Esophagus squamous epithelium (tissue), 5 donors: ENCODE measurements at regions not wholly inside any gene's neighbourhood (a gene's known extent, or its start where the extent isn't known, plus 50 kb on each side); places are given as distances from the start of the nearest gene placed in this dataset.
"Not testable (repeated sequence)": the region's sequence is repeated elsewhere in the genome, so short reads cannot be mapped to it uniquely, and the experiment has no call there.

Source experiments
- DNase-seq: peaks from one replicate; lab custom pipeline; 2025; lab: John Stamatoyannopoulos, UW
- H3K27ac ChIP-seq, 4 donors: fragments of 200-600 bp; sonication (generic); one replicate each; pipeline ENCODE4 v1.5.1; 2016 to 2019; ENCODE audit warnings: mild to moderate bottlenecking in 1 of 4
- H3K27me3 ChIP-seq, 4 donors: fragments of 200-600 bp; sonication (generic); 1 replicate in 3 of 4; 2 replicates in 1 of 4; pipeline versions ENCODE4 v1.5.1 to v1.6.0; 2017 to 2021; ENCODE audit warnings: antibody characterized with exemption in 1 of 4
- H3K36me3 ChIP-seq, 3 donors: fragments of 200-600 bp; sonication (generic); one replicate each; pipeline ENCODE4 v1.5.1; 2016 to 2019
- H3K4me1 ChIP-seq, 3 donors: fragments of 200-600 bp; sonication (generic); one replicate each; pipeline ENCODE4 v1.5.1; 2017 to 2019
- H3K4me3 ChIP-seq, 4 donors: fragments of 200-600 bp; sonication (generic); 1 replicate in 3 of 4; 2 replicates in 1 of 4; pipeline ENCODE4 v1.5.1; 2016 to 2019; ENCODE audit warnings: mild to moderate bottlenecking in 2 of 4, moderate library complexity in 1 of 4
- H3K9me3 ChIP-seq, 3 donors: fragments of 200-600 bp; sonication (generic); one replicate each; pipeline ENCODE4 v1.5.1; 2016 to 2019
- POLR2A ChIP-seq, 4 donors: fragments of 450-650 bp; IDR thresholded peaks; one replicate each; pipeline ENCODE4 v1.6.1; 2017; ENCODE audit warnings: antibody characterized with exemption in 4 of 4, mild to moderate bottlenecking in 4 of 4, moderate library complexity in 3 of 4
- whole genome bisulfite sequencing, 2 donors: methylation state at CpG; one replicate each; pipeline ENCODE4 v1.1.5; 2018; 5-methylcytosine and 5-hydroxymethylcytosine counted together
- intact Hi-C: fragments of 100-400 bp; cut with DNase I; formaldehyde crosslinking; loops from one replicate; pipeline ENCODE4 v1.15.0; 2022
- TF ChIP-seq, protein P1 (sequence below), 6 experiments: fragments of 450-650 bp in 4 of 6; fragments of 200-600 bp in 2 of 6; sonication (generic) in 2 of 6; IDR thresholded peaks; one replicate each; pipeline ENCODE4 v1.5.1; 2016 to 2019; ENCODE audit warnings: antibody characterized with exemption in 6 of 6, mild to moderate bottlenecking in 4 of 6, moderate library complexity in 4 of 6
- donor health status: DM: yes; HTN: yes; CAD: no.

DNA sequence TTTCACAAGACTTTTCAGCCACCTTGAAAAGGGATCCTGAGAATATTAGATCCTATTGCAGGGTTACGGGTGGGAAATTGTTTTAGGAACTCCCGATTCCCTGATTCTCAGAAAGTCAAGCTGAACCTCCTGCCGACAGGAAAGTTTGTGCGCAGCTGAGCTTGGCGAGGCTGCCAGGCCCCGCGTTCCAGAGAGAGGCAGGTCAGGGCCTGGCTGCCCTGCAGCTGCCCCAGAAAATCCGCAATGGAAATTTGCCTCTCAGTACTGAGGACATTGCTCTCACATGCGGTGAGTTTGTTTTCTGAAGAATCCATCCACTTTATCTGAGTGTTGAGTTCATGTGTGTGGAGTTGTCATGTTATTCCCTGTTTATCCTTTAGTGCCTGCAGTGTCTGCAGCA is 144.2 kb downstream of the RTP5 start:
- no peak for TF ChIP-seq POLR2A (IDR thresholded peaks at IDR 0.05)
- TF ChIP-seq, protein P1, sequence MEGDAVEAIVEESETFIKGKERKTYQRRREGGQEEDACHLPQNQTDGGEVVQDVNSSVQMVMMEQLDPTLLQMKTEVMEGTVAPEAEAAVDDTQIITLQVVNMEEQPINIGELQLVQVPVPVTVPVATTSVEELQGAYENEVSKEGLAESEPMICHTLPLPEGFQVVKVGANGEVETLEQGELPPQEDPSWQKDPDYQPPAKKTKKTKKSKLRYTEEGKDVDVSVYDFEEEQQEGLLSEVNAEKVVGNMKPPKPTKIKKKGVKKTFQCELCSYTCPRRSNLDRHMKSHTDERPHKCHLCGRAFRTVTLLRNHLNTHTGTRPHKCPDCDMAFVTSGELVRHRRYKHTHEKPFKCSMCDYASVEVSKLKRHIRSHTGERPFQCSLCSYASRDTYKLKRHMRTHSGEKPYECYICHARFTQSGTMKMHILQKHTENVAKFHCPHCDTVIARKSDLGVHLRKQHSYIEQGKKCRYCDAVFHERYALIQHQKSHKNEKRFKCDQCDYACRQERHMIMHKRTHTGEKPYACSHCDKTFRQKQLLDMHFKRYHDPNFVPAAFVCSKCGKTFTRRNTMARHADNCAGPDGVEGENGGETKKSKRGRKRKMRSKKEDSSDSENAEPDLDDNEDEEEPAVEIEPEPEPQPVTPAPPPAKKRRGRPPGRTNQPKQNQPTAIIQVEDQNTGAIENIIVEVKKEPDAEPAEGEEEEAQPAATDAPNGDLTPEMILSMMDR (IDR thresholded peaks at IDR 0.05), result no peak
- Histone ChIP-seq H3K27me3 (peaks cover 0 to 10% (median 0%) of the 10 kb centered on the region in 4 donors), H3K4me1 (no peaks in the 10 kb centered on the region), H3K36me3 (no peaks in the 10 kb centered on the region), H3K27ac (no peak overlapping the region), H3K9me3 (no peaks in the 10 kb centered on the region), H3K4me3 (no peak overlapping the region)
- no peak for DNase-seq
- 63 to 74% methylated on average over 9 of the region's 9 CpGs for WGBS, 2 donors
- intact Hi-C loops, result no loop called here

DNA sequence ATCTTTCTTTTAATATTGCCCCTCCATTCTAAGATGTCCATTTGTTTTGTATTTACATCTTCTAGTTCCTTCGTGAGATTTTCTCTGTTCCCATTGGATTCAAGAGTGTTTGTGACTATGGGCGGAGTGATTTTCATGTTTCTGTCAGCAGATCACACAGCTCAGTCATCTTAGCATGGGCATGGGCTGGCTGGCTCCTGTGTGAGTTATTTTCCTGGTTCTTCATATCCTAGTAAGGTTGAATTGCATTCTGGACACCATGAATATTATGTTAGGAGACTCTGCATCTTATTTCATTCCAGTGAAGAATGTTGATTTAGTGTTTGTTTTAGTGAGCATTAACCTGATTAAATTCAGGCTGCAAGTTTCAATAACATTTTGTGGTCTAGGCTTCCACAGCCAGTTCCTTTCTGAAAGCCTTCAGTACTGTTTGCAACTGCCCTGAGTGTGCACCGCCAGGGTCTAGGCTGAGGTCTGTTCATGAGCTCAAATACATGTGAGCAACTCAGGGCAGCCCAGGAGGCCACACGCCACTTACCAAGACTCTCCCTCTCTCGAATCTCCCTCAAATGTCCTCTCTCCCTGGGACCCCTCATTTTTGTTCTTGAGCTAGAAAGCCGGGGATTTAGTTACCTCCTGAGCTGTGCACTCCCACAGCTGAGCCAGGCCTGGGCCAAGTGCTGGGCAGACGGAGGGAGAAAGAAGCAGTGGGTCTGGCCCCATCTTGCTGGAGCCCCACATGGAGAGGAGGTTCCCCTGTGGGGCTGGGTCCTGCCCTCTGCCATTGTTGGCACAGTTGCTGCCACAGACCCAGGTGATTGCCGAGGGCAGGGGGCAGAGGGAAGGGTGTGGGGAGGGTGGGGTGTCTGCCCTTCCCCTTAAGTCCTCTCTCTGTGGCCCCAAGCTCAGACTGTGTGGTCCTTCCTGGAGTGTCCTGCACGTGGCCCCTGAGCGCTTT is 145.9 kb downstream of the RTP5 start:
- H3K4me1 ChIP-seq, result no peaks in the 10 kb centered on the region
- H3K9me3 ChIP-seq, result no peaks in the 10 kb centered on the region
- no peak overlapping the region for H3K4me3 ChIP-seq
- 73 to 75% methylated on average over 4 to 6 of the region's 10 CpGs for WGBS, 2 donors
- H3K36me3 ChIP-seq, result no peaks in the 10 kb centered on the region
- peaks cover 0 to 10% (median 0%) of the 10 kb centered on the region in 4 donors for H3K27me3 ChIP-seq
- no peak for TF ChIP-seq POLR2A (IDR thresholded peaks at IDR 0.05)
- TF ChIP-seq, protein P1 (IDR thresholded peaks at IDR 0.05), result no peak
- no peak overlapping the region for H3K27ac ChIP-seq
- intact Hi-C loops, result no loop called here
- no peak for DNase-seq

DNA sequence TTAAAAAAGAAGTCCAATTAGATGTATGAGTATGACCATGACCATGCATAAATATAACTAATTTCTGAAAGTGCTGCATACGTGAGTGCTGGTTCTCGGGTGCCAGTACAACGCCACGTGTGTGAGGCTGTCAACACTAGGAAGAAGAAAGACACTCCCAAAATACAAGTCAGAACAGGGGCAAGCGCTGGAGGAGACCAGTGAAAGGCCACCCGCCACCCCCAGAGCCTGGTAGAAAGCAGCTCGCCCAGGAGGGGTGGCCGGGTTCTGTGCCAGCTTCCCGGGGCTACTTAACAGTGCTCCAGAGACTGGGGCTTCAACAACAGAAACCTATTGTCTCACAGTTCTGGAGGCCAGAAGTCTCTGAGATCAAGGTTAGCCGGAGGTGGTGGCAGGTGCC is 147.6 kb downstream of the RTP5 start:
- WGBS, 2 donors, result 59 to 60% methylated on average over 9 to 10 of the region's 10 CpGs
- no peaks in the 10 kb centered on the region for H3K36me3 ChIP-seq
- H3K27ac ChIP-seq, result no peak overlapping the region
- TF ChIP-seq, protein P1 (IDR thresholded peaks at IDR 0.05), result no peak
- no peak for TF ChIP-seq POLR2A (IDR thresholded peaks at IDR 0.05)
- no peak overlapping the region for H3K4me3 ChIP-seq
- no peak for DNase-seq
- H3K4me1 ChIP-seq, result no peaks in the 10 kb centered on the region
- H3K27me3 ChIP-seq, result peaks cover 0 to 14% (median 0%) of the 10 kb centered on the region in 4 donors
- H3K9me3 ChIP-seq, result no peaks in the 10 kb centered on the region
- intact Hi-C loops, result no loop called here

DNA sequence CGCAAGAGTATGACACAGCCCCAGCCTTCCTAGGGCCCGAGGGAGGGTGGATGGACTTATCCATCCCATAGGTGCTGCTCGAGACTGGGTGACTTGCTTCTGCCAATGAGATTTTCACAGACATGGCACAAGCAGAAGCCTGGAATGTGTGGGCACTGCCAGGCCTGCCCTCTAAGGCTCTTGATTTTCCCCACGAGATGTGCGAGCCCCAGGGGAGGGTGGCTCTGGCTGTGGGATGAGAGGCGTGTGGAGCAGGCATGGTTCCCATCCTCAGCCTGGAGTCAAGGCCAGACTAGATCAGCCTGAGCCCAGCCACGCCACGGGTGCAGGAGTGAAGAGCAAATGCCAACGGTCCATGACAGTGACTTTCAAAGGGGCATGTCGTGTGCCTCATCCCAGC is 148.9 kb downstream of the RTP5 start:
- 62% methylated on average over 5 of the region's 10 CpGs; no CpG with 5 or more reads in 1 of the 2 donors for WGBS, 2 donors
- H3K9me3 ChIP-seq, DNase-seq, H3K4me1 ChIP-seq, H3K27ac ChIP-seq, H3K36me3 ChIP-seq, intact Hi-C loops, H3K4me3 ChIP-seq: not testable (repeated sequence)
- peaks cover 0 to 27% (median 0%) of the 10 kb centered on the region in 4 donors for H3K27me3 ChIP-seq

DNA sequence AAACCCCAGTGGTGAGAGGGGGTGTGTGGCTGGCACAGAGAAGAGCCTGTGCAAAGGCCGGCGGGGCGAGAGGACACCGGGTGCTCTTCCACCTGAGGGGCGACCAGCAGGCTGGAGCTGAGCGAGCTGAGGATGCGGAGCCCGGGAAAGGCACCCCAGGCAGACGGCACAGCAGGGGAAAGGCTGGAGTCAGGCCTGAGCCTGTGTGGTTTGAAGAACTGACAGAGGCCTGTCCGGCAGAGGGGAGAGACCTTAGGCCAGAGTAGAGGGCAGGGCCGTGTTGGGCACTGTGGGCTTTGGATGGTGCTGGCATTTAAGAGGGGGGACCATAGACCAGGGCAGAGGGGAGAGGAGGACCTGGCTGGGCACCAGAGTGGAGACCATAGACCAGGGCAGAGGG is 149.8 kb downstream of the RTP5 start:
- no peak overlapping the region for H3K27ac ChIP-seq
- no peak for TF ChIP-seq POLR2A (IDR thresholded peaks at IDR 0.05)
- TF ChIP-seq, protein P1 (IDR thresholded peaks at IDR 0.05), result no peak
- no peak overlapping the region for H3K4me3 ChIP-seq
- WGBS, 2 donors, result 79 to 87% methylated on average over 11 of the region's 11 CpGs
- no peaks in the 10 kb centered on the region for H3K9me3 ChIP-seq
- intact Hi-C loops, result no loop called here
- no peaks in the 10 kb centered on the region for H3K4me1 ChIP-seq
- H3K36me3 ChIP-seq, result no peaks in the 10 kb centered on the region
- DNase-seq, result no peak
- H3K27me3 ChIP-seq, result peaks cover 0 to 35% (median 0%) of the 10 kb centered on the region in 4 donors
